Panc1 (cell line): ENCODE measurements at regions not wholly inside any gene's neighbourhood (a gene's known extent, or its start where the extent isn't known, plus 50 kb on each side); places are given as distances from the start of the nearest gene placed in this dataset.

Experiments used
- ATAC-seq: fragments of 200-7000 bp; cut with Tn5 transposase; 2 replicates; pipeline ENCODE4 v1.9.1; 2020; ENCODE audit warnings: mild to moderate bottlenecking, moderate library complexity
- BruUV-seq: library from RNA; stranded (reverse); fragments of 400-500 nt; replicated peaks from 2 replicates; lab custom pipeline; 2021; lab: Mats Ljungman, UMichigan
- CTCF ChIA-PET: fragments of 300-600 bp; sonication (Branson Sonifier 250); formaldehyde crosslinking; loops from one replicate; lab custom pipeline; 2022; ENCODE audit warnings: antibody characterized with exemption; lab: Charles Lee
- POLR2A ChIA-PET: fragments of 300-600 bp; sonication (Branson Sonifier 250); formaldehyde crosslinking; loops from one replicate; lab custom pipeline; 2022; ENCODE audit warnings: antibody characterized with exemption; lab: Charles Lee
- DNase-seq: peaks from one replicate; pipeline ENCODE4 v3.0.0-alpha.2; 2010; ENCODE audit warnings: low read depth, low spot score
- H3K27ac ChIP-seq: 2 replicates; pipeline ENCODE4 v1.5.1; 2011; ENCODE audit warnings: mild to moderate bottlenecking, low read length, inconsistent platforms
- H3K27me3 ChIP-seq: fragments of 200-500 bp; sonication (Bioruptor generic); 2 replicates; pipeline ENCODE4 v1.6.0; 2014; ENCODE audit warnings: low read length, inconsistent platforms; ENCODE audit not compliant: control insufficient read depth, insufficient read depth
- H3K36me3 ChIP-seq: fragments of 200-500 bp; sonication (Bioruptor generic); 2 replicates; pipeline ENCODE4 v1.5.1; 2014; ENCODE audit warnings: inconsistent platforms, mild to moderate bottlenecking, low read length, moderate library complexity; ENCODE audit not compliant: control insufficient read depth, insufficient read depth
- H3K4me1 ChIP-seq: 2 replicates; pipeline ENCODE4 v1.5.1; 2011; ENCODE audit warnings: inconsistent platforms, mild to moderate bottlenecking, low read length, moderate library complexity; ENCODE audit not compliant: control insufficient read depth, insufficient read depth
- H3K4me3 ChIP-seq, 2 experiments: 2 replicates each; pipeline ENCODE4 v1.5.1; 2011 to 2012; ENCODE audit warnings: low read depth in 2 of 2, low read length in 2 of 2, mild to moderate bottlenecking in 2 of 2, inconsistent platforms in 1 of 2, moderate library complexity in 1 of 2
- H3K9me3 ChIP-seq: fragments of 200-500 bp; sonication (Bioruptor generic); 2 replicates; pipeline ENCODE4 v1.5.1; 2014; ENCODE audit warnings: low read depth, mild to moderate bottlenecking, inconsistent platforms, low read length, moderate library complexity; ENCODE audit not compliant: control insufficient read depth, insufficient read depth
- CTCF ChIP-seq: fragments of 450-650 bp; IDR thresholded peaks from 2 replicates; pipeline ENCODE4 v1.5.1; 2017; ENCODE audit warnings: mild to moderate bottlenecking
- POLR2AphosphoS5 ChIP-seq: IDR thresholded peaks from 2 replicates; pipeline ENCODE4 v1.6.1; 2012; ENCODE audit warnings: mild to moderate bottlenecking, low read depth, low read length, moderate library complexity
- SIN3A ChIP-seq: IDR thresholded peaks from 2 replicates; pipeline ENCODE4 v1.6.1; 2012; ENCODE audit warnings: low read depth, mild to moderate bottlenecking, low read length, moderate library complexity, borderline replicate concordance; ENCODE audit not compliant: insufficient read depth
- TCF7L2 ChIP-seq: IDR thresholded peaks from 2 replicates; pipeline ENCODE4 v1.6.1; 2011; ENCODE audit warnings: mild to moderate bottlenecking, low read depth, low read length, inconsistent platforms
- in situ Hi-C: cut with HindIII; loops from 2 replicates; pipeline ENCODE4 v1.10.0; 2016; ENCODE audit warnings: low sequenced_read_pairs, low pct_unique_long_range_greater_than_20kb
- intact Hi-C: fragments of 100-400 bp; cut with micrococcal nuclease; formaldehyde crosslinking; loops from one replicate; pipeline ENCODE4 v1.10.0; 2022; ENCODE audit not compliant: unreplicated experiment
- TF ChIP-seq, protein P1 (sequence below), 2 experiments: IDR thresholded peaks; 2 replicates each; pipeline ENCODE4 v1.6.1; 2011 to 2012; ENCODE audit warnings: low read depth in 2 of 2, control low read depth in 1 of 2, low read length in 1 of 2, mild to moderate bottlenecking in 1 of 2, moderate library complexity in 1 of 2; ENCODE audit not compliant: insufficient read depth in 1 of 2

DNA sequence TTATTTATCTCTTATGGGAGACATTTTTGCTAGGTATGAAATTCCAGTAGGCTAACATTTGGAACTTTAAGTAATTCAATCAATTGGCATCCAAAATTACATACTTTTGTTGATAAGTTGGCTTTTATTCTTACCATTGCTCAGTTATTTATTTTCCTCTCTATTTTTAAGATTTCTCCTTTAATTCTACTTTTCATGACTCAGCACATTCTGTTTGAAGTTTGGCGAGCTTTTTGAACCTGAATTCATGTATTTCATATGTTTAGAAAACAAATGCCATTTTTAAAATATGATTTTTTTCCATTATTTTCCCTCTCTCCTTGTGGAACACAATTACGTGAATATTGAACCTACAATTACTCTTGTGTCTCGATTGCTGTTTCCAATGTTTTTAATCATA lies 2896.3 kb upstream of the PCDH20 start:
- intact Hi-C loops (no loop called here), in situ Hi-C loops (no loop called here)
- CTCF ChIA-PET: no interaction called here
- no peak for ATAC-seq
- BruUV-seq: no TSS peak
- Histone ChIP-seq H3K4me1 (no peaks in the 10 kb centered on the region), H3K9me3 (no peaks in the 10 kb centered on the region; the same call in 1 of the 2 replicates), H3K36me3 (no peaks in the 10 kb centered on the region), H3K27ac (no peak overlapping the region), H3K27me3 (no peaks in the 10 kb centered on the region), H3K4me3 (no peak overlapping the region)
- POLR2A ChIA-PET: no interaction called here
- no peak for TF ChIP-seq CTCF
- TF ChIP-seq, protein P1, sequence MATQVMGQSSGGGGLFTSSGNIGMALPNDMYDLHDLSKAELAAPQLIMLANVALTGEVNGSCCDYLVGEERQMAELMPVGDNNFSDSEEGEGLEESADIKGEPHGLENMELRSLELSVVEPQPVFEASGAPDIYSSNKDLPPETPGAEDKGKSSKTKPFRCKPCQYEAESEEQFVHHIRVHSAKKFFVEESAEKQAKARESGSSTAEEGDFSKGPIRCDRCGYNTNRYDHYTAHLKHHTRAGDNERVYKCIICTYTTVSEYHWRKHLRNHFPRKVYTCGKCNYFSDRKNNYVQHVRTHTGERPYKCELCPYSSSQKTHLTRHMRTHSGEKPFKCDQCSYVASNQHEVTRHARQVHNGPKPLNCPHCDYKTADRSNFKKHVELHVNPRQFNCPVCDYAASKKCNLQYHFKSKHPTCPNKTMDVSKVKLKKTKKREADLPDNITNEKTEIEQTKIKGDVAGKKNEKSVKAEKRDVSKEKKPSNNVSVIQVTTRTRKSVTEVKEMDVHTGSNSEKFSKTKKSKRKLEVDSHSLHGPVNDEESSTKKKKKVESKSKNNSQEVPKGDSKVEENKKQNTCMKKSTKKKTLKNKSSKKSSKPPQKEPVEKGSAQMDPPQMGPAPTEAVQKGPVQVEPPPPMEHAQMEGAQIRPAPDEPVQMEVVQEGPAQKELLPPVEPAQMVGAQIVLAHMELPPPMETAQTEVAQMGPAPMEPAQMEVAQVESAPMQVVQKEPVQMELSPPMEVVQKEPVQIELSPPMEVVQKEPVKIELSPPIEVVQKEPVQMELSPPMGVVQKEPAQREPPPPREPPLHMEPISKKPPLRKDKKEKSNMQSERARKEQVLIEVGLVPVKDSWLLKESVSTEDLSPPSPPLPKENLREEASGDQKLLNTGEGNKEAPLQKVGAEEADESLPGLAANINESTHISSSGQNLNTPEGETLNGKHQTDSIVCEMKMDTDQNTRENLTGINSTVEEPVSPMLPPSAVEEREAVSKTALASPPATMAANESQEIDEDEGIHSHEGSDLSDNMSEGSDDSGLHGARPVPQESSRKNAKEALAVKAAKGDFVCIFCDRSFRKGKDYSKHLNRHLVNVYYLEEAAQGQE (IDR thresholded peaks at IDR 0.05; ENCODE audit: insufficient read depth in 1 of 2, low read depth in 2 of 2, low read length in 1 of 2): no peak
- no peak for DNase-seq

DNA sequence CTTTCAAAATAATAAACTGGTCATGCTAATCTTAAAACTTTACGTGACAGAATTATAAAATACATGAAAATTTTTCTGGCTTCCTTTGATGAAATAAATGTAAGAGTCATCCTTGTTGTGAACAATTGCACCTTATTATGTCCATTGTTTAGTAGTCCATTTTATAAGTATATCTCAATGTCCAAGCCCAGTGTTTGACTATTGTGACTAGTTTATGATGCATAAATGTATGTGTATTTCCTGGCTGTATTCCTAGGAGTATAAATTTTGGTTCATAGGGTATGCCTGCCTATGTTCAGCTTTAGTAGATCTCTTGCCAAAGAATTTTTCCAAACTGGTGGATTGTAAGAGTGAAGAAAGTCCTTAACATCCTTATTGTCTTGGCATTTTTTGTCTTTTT lies 2895.5 kb upstream of the PCDH20 start:
- in situ Hi-C loops: no loop called here
- no TSS peak for BruUV-seq
- POLR2A ChIA-PET: no interaction called here

More for the DNA sequence above, 2895.5 kb upstream of the PCDH20 start:
- intact Hi-C loops: no loop called here
- DNase-seq (no peak), ATAC-seq (no peak)
- TF ChIP-seq, protein P1 (IDR thresholded peaks at IDR 0.05; ENCODE audit: insufficient read depth in 1 of 2, low read depth in 2 of 2, low read length in 1 of 2): no peak
- TF ChIP-seq CTCF (no peak), POLR2AphosphoS5 (no peak), SIN3A (no peak), TCF7L2 (no peak)
- CTCF ChIA-PET: no interaction called here
- no peaks in the 10 kb centered on the region; the same call in 1 of the 2 replicates for H3K9me3 ChIP-seq
- H3K27ac ChIP-seq: no peak overlapping the region
- no peak overlapping the region for H3K4me3 ChIP-seq
- H3K4me1 ChIP-seq: no peaks in the 10 kb centered on the region
- no peaks in the 10 kb centered on the region for H3K36me3 ChIP-seq
- H3K27me3 ChIP-seq: no peaks in the 10 kb centered on the region
